HG02588 (cell line): ENCODE measurements at regions not wholly inside any gene's neighbourhood (a gene's known extent, or its start where the extent isn't known, plus 50 kb on each side); places are given as distances from the start of the nearest gene placed in this dataset.

Experiments used
- ATAC-seq: cut with Tn5 transposase; IDR thresholded peaks from one replicate; pipeline ENCODE4 v1.9.1; 2021; ENCODE audit warnings: mild to moderate bottlenecking, moderate library complexity; ENCODE audit not compliant: unreplicated experiment

DNA sequence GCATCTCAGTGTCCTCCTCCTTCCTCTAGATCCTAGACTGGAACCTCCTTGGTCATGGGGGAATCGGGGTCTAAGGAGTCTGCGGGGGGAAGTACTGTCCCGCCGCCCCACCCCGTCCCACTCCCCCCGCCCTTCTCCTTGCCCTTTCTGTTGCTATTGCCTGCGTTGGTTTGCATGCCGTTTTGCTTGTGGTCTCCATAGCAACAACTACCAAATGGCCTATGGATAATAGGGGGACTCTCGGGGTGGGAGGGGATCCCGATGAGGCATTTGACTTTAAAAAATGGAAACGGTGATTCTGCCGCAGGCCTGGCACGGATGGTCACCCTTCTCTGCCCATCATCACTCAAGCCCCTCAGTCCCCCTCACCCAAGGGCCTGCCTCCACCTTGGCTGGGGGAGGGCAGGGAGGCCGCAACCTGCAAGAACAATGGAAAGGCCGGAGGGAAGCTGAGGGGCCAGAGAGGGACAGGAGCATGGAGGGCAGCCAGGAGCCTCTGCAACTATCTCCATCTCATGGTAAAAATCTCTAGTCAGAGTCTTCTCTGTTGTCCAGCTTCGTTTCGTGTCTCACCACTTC, 231.4 kb upstream of the TNRC6C start:
- ATAC-seq, result no peak

DNA sequence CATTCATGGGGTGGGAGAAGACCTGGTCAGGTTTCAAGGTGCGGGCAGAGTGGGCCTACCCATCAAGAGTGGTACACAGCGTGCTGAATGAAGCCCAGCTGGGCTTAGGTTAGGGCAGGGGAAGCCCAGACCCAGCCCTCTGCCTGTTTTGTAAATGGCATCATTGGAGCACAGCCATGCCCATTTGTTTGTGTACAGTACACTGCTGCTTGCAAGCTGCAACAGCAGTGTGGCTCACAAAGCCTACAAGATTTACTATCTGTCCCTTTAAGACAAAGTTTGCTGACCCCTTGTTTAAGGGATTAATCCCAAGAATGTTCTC, 230.1 kb upstream of the TNRC6C start:
- ATAC-seq, result no peak

DNA sequence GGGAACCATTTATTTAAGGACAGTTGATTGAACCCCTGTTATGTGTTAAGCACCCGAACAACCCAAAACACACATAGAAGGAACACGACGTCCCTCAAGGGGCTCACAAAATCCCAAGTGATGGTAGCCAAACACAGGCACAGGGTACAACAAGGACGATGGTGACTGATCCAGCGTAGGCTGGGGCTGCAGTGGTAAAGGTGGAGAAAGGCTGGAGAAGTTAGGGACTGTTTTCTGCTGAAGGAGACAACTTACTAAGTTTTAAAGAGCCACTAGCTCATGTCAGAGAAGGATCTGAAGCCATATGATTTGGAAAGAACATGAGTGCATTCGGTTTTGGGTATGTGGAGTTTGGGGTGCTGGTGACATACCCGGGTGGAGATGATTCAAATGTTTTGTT, 229.6 kb upstream of the TNRC6C start:
- no peak for ATAC-seq

DNA sequence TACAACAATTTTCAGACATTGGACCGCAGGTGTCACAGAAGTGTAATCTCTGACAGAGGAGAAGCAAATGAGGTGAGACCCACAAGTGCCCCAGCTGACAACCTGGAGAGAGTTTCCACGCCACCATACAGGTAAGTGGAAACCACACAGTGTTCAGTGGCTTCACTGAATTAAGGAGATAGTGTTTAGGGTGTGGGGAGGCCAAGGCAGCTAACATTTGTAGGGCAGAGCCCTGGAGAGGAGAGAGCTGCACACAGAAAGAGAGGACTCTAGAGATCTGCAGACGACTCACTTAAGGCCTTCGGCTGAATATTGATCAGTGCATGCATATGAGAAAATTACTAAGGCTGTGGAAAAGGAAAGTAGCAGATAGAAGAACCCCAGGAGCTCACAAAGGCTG, 228.9 kb upstream of the TNRC6C start:
- ATAC-seq, result no peak

DNA sequence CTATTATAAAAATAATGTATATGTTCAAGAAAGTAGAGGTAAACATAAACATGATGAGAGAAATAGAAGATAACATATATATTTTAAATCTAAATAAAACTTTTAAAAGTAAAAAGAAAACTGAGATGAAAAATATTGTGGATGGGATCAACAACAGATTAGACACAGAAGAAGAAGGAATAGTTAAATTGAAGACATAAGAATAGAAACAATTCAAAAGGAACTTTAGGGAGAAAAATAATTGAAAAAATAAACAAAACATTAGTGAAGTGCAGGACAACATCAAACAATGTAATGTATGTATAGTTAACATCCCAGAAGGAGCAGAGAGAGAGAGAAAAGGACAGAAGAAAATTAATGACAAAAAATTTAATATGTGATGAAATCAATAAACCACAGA, 228.1 kb upstream of the TNRC6C start:
- no peak for ATAC-seq

DNA sequence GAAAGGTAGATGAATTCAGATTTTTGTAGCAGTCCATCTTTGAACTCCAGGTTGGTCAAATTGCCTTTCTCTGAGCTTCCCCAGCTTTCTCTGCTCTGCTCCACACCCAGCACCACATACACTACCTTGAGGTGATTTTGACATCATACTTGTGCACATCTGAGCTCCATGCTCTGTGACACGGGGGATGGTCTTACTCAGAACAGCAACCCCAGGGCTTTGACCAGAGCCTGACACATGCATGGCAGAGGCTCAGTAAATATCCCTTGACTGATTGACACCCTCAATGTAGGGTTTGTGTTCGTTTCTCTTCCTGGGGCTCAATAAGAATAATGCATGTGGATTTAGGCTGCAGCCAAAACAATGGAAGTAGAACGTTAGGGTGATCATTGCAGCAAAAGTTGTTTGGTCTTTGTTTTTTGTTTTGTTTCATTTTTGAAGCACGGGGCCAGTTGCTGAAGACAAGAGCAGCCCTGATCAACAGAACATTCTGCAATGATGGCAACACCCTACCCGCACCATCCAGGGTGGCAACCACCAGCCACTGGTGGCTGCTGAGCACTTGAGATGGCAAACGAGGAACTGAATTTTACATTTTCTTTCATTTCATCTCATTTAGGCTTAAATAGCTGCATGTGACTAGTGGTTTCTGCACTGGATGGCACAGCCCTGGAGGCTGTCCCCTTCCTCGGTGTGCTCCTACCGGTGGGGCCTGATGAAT, 224.8 kb upstream of the TNRC6C start:
- ATAC-seq, result no peak

DNA sequence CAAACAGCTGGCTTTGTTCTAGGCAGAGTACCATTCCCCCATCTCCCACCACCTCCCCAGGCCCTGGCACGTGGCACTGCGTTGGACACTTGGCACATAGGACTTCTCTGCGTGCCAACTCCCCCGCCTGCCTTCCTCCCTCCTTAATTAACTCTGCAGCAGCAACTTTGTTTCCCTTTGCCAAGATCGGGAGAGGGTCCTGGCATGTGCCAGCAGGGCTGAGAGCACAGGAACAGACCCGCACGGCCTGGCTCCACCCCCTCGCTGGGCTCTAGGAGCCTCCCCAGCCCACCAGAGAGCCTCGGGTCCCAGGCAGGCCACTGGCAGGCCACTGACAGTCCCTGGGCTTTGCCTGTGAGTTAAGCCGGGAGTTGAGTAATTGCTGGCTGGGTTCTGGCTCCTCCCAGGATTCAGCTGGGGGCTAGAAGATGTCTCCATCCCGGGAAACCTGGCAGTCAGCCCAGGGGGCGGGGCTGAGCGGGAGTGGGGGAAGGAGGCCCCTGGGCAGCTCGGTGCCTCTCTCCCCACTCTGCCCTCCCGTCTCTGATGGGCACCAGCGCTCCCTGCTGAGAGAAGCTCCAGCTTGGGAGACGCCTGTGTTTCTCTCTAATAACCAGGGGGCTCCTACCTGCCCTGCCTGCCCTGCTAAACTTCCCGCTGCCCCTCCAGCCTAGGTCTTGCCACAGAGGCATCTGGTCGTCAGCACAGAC, 224.0 kb upstream of the TNRC6C start:
- no peak for ATAC-seq

DNA sequence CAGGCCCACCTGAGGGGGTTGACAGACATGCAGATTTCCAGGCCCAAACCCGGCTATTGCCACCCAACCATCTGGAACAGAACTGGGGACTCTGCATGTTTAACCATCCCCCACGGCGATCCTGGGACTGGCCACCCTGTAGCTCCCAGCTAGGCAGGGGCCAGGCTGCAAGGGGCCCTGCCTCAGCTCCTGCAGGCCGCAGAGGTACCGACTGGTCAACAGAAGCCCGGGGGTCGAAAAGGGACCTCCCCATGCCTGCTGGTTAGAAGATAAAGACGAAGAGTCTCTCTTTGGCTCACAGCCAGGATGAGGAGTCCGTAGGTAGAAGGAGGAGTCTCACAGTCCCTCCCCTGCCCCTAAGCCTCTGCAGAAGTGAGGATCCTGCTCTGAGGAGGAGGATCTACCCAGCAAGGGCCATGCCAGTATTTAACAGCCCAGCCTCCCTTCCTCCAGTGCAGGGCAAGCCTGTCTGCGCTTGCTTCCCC, 223.4 kb upstream of the TNRC6C start:
- no peak for ATAC-seq

DNA sequence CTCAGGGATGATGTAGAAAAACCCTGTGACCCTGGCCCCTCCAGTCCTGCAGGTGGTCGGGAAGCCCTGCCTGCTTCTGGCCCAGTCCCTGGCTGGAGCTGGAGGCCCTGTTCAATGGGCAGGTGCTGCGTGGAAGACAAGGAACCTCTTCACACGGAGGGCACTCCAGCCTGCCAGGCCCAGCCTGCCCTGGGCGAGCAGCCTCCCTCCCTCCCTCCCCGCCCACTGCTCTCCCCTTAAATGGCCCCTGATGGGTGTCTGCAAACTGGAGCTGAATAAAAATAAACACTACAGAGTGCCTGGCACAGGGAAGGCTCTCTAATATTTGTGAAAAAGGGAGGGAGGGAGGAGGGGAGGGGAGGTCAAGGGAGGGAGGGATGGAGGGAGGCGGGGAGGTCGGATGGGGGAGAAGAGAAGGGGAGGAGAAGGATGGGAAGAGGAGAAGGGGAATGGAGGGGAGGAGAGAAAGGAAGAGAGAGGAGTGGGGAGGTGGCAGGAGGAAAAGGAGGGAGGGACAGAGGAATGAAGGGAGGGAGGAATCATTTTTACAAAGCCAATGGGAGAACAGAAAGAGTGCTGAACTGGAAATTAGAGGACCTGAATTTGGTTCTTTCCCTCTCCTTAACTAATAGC, 222.8 kb upstream of the TNRC6C start:
- ATAC-seq, result no peak

DNA sequence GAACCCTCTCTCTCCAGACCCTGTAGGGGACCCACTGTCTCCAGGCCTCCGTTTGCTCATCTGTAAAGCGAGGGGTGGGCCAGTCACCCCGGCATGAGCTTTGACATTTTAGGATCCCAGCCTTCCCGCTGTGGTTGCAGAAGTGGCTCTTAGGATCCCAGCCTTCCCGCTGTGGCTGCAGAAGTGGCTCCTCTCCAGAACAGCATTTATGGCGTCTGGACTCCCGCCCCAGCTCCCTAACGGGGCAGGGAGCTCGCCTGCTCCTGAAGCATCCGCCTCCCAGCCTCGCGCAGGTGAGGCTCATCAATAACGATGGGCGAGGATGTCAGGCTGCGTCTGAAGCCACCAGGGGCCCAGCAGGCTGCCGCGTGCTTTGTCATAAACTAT, 222.3 kb upstream of the TNRC6C start:
- no peak for ATAC-seq

DNA sequence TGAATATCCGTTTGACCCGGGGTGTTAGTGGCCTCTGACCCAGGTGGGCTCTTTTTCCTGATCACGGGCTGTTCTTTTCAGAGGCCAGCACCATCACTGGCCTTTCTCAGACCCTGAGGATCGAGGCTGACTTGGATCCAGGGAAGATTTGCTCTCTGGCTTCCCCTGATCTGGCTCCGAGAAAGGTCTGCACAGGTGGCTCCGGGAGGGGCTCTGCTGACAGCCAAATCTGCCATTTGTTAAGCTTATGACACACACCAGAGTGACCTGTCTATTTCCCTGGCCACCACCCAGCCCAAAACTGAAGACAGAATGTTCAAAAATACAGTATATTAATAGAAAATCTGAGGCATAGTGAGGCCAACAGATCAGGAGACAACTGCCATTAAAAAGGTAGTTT, 221.8 kb upstream of the TNRC6C start:
- ATAC-seq, result no peak

DNA sequence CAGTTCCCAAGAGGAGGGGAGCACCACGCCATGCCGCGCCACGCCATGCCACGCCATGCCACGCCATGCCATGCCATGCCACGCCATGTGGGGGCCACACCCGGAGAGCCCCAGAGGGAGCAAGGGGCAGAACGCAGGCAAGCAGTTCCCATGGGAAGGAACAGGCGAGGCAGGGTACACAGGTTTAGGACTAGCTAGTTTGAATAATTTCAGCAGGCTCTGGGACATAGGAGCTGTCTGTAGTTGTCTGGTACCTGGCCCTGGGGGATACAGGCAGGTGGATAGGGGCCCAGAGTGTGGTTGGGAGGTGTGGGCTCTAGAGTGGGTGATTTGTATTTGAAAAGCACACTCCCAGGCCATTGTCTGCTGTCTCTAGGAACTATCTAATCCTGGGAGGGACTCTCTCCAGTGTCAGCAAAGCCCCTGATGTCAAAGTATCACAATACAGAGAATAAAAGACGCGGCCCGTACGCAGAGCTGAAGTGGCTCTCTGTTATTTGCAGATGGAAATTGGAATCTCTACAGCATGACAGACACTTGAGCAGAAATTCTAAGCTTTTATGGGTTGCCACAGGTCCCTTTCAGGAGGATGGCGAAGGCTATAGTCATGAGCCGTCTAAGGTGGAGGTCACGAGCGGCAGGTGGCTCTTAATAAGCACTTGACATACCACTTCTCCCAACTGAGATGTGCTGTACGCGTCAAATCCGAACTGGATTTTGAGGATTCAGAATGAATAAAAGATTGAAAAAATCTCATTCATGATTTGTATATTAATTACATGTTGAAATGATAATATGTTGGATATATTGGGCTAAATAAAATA, 220.8 kb upstream of the TNRC6C start:
- ATAC-seq, result no peak

DNA sequence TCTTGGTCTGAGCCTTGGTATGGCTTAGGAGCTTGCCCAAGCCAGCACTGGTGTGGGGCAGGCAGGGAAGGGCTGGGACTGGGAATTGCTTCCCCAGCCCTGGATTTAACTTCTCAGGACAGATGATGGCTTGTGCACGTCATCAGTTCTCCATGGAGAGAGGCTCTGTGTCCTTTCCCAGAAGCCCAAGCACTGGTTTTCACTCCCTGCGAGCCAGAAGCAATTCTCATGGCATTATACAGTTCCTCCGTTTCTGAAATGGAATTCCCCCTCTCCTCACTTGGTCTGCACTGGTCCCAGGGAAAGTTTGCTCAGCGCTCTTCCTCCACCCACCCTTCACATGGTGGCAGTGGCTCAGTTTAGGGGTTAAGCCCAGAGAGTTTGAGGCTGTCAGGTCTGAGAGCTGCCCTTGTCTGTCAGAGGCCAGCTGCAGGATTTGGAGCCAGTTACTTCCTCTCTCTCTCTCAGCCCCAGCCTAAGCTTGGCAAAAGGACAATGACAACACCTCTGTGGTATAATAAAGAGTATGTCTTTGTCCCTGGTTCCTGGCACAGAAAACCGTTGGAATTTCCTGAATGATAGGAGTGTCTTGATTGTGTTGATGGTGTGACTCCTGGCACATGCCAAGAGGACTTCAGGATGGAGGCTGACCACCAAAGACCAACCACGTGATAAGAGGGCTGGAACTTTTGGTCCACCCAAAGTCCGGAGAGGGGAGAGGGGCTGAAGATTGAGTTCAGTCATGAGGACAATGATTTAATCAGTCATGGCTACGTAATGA, 219.6 kb upstream of the TNRC6C start:
- no peak for ATAC-seq

DNA sequence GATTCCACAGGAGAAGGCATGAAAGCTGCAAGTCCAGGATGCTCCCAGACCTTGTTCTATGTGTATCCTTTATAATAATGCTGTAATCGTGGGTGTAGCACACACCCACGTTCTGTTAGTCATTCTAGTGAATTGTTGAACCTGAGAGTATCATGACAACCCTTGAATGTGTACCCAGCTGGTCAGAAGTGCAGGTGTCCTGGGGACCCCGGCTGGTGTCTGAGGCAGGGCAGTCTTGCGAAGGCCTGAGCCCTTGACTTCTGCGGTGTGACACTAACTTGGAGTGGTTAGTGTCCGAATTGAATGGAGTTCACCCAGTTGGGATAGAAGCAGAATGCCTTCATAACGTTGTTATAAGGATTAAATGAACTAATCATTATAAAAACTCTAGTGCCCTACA, 218.0 kb upstream of the TNRC6C start:
- ATAC-seq, result no peak

DNA sequence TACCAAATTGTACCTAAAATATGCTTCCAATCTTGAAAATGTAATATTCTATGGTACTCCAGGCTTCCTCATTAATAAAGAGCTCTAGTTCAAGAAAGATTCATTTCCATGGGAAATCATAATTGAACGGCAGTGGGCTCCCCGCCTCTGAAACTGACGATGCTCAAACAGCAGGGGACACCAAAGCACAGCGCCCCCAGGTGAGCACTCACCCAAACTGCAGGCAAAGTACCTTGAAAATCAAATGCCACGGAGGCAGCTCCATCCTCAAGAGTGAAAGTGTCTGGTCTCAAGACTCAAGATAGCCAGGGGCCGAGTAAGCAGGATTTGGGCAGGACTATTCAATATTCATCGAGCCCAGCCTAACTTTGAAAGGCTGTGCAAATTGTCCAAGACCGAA, 217.4 kb upstream of the TNRC6C start:
- ATAC-seq, result no peak

DNA sequence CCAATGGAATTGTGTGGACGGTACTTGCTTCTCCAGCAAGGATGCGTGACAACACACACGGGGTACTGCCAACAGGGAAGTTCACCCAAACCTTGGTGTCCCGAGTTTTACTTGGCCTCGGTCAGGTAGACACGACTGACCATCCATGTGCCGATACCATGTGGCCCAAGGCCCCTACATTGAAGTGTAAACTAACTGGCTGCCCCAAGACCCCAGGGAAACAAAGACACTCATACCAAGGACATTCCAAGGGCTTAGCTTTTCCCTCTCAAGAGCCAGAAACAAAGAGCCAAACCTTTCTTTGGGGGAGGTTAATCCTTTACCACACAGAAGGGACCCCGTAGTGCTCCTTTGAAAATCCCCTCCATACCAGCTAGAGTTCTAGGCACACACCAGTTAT, 215.9 kb upstream of the TNRC6C start:
- ATAC-seq, result no peak

DNA sequence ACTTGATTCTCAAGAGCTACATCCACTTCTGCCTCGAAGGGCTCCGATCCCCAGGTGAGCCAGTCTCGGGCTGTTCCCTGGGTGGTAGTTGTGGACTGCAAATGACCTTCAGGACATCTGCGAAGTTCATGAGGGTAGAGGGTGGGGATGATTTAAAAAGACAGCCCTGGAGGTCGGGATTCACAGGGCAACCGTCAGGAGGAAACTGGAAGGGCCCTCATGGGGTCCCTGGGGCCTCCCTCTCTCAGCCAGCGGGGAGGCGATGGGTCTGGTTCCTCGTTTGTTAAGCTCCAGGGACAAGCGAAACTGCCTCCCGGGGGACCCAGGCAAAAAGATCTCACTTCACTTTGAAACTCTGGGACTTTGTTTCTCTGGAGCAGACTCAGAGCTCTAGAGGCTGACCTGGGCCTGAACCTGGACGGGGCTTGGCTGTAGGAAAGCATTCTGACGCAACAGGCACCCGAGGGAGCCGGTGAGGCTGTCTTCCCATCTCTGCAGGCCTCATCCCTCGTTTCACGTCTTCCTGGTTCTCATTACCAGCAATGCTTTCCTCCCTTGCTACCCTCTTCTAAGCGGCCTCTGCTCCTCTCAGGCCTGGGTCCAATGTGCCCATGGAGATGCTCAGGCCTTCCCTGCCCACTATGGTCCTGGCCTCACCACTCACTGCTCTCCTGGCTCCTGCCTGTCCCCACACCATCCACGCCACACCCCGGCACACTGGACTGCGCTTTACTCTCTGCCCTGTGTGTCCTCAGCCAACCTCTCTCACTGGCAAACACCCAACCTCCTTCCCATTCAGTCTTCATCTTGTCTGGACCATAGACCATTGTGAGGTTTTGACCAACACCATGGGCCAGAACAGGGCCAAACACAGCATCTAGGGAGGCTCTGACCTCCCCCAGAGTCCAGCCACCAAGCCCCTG, 214.2 kb upstream of the TNRC6C start:
- no peak for ATAC-seq

DNA sequence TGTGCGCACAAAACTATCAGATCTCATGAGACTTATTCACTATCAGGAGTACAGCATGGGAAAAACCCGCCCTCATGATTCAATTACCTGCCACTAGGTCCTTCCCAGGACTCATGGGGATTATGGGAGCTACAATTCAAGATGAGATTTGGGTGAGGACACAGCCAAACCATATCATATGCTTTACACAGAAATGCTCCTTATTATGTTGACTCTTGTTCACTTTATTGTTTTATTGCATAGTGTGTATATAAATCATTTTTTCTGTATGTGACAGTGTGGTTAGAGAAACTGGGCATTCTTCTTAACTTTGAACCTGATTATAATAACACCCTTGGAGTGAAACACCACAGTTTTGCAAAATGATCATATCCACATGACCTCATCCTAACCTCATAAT, 212.8 kb upstream of the TNRC6C start:
- no peak for ATAC-seq

DNA sequence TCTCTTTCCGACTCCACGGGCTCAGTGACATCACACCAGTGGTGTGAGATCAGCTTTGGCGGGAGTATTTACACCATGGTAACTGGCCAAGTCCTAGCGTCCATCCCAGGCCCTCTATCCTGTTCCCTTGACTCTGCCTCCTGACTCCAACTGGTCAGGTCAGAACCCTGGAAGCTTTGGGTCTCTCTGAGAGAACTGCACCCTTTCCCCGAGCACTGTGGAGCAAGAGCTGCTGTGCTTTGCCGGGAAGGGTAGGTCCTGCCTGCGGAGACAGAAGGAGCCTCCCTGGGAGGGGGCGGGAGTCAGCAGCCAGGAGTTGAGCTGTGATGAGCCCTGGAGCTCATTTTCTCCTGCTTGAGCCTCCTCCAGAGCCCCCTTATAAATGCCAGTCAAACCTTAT, 212.1 kb upstream of the TNRC6C start:
- ATAC-seq, result no peak
